Duodenal mucosa (tissue), 2 donors: ENCODE measurements at regions not wholly inside any gene's neighbourhood (a gene's known extent, or its start where the extent isn't known, plus 50 kb on each side); places are given as distances from the start of the nearest gene placed in this dataset.

ENCODE experiments used
- H3K27ac ChIP-seq: one replicate; pipeline ENCODE4 v1.7.0; 2013; ENCODE audit warnings: low read depth, low read length
- H3K27me3 ChIP-seq, 2 donors: one replicate each; pipeline ENCODE4 v1.7.0; 2013; ENCODE audit warnings: low read length in 2 of 2, control low read depth in 1 of 2; ENCODE audit not compliant: insufficient read depth in 2 of 2, control insufficient read depth in 1 of 2
- H3K36me3 ChIP-seq, 2 donors: one replicate each; pipeline ENCODE4 v1.7.0; 2013; ENCODE audit warnings: low read length in 2 of 2, control low read depth in 1 of 2; ENCODE audit not compliant: insufficient read depth in 2 of 2, control insufficient read depth in 1 of 2
- H3K4me1 ChIP-seq, 2 donors: one replicate each; pipeline ENCODE4 v1.7.0; 2013; ENCODE audit warnings: low read length in 2 of 2, control low read depth in 1 of 2; ENCODE audit not compliant: insufficient read depth in 2 of 2, control insufficient read depth in 1 of 2
- H3K4me3 ChIP-seq, 2 donors: one replicate each; pipeline ENCODE4 v1.7.0; 2013; ENCODE audit warnings: low read length in 2 of 2, low read depth in 1 of 2
- H3K9ac ChIP-seq, 2 donors: one replicate each; pipeline ENCODE4 v1.7.0; 2013; ENCODE audit warnings: low read length in 2 of 2, low read depth in 1 of 2
- H3K9me3 ChIP-seq, 2 donors: one replicate each; pipeline ENCODE4 v1.7.0; 2013; ENCODE audit warnings: low read length in 2 of 2, control low read depth in 1 of 2; ENCODE audit not compliant: control insufficient read depth in 1 of 2

- no peaks in the 10 kb centered on the region for H3K36me3 ChIP-seq
- no peak overlapping the region for H3K27ac ChIP-seq
- H3K4me3 ChIP-seq: no peak overlapping the region
- no peaks in the 10 kb centered on the region for H3K9me3 ChIP-seq
- peaks cover 26 to 43% of the 10 kb centered on the region in 2 donors for H3K27me3 ChIP-seq
- no peak overlapping the region for H3K9ac ChIP-seq
- H3K4me1 ChIP-seq: no peaks in the 10 kb centered on the region
Measured at GRCh38 chr20:62561182-62561581, 81.1 kb upstream of the SLCO4A1 start.

- Histone ChIP-seq H3K27me3 (peaks cover 26 to 38% of the 10 kb centered on the region in 2 donors), H3K27ac (no peak overlapping the region), H3K4me3 (no peak overlapping the region), H3K9ac (no peak overlapping the region), H3K36me3 (no peaks in the 10 kb centered on the region), H3K4me1 (no peaks in the 10 kb centered on the region), H3K9me3 (no peaks in the 10 kb centered on the region)
Measured at GRCh38 chr20:62561948-62562347, 80.4 kb upstream of the SLCO4A1 start.

DNA sequence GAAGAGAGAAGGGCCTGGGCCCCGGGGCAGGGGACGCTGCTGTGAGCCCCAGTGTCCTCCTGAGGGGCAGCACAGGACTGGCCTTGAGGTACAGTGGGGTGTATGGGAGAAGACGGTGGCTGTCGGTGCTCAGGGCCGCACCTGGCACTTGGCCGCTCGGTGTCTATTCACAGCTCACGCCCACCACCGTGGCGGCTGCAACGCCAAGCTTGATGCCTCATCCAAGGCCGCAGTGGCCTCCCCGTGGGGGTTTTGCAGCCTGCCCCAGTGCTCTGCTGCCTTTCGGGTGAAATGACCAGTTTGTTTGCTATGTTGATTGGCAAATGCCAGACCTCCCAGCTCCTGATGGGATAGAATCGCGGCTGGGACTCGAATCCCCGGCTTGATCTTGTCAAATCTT lies 79.5 kb upstream of the SLCO4A1 start:
- peaks cover 26 to 33% of the 10 kb centered on the region in 2 donors for H3K27me3 ChIP-seq
- H3K9me3 ChIP-seq: no peaks in the 10 kb centered on the region
- no peak overlapping the region for H3K4me3 ChIP-seq
- no peak overlapping the region for H3K27ac ChIP-seq
- H3K4me1 ChIP-seq: no peaks in the 10 kb centered on the region
- H3K36me3 ChIP-seq: no peaks in the 10 kb centered on the region
- no peak overlapping the region for H3K9ac ChIP-seq

GRCh38 chr20:62563561-62563960 lies 78.7 kb upstream of the SLCO4A1 start:
- Histone ChIP-seq H3K36me3 (no peaks in the 10 kb centered on the region), H3K27me3 (peaks cover 23 to 28% of the 10 kb centered on the region in 2 donors), H3K27ac (no peak overlapping the region), H3K9me3 (no peaks in the 10 kb centered on the region), H3K4me3 (no peak overlapping the region), H3K4me1 (no peaks in the 10 kb centered on the region), H3K9ac (no peak overlapping the region)

DNA sequence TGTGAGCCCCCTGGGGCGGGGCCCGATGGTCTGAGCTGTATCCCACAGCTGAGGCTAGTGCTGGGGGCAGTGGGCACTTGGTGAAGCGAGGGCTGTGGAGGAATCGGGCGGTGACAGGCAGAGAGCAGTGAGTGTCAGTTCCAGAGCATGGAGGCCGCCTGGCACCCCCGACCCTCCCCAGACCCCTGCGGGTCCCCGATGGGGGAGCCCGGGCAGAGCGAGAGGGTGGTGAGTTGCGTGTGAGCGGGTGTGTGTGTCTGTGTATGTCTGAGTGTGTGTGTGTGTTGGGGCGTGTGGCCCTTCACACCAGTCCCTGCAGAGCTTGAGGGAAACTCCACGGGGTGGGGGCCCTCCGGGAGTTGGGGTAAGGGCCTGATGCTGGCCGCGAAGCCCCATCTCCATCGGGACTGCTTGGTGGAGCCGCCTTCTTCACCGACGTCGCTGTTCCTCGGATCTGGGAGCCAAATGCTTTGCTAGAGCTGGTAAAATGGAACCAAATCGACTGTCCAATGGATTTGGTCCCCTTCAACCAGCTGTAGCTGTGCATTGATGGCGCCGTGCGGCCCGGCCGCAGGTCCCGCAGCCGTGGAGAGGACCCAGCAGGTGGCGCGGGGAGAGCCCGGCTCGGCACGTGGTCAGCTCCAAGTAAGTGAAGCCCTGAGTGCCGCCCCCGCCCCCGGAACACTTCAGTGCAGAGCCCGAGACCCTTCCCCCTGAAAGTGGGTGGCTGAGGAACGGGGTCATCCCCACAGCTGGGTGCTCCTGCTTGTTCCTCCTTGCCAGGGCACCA lies 77.7 kb upstream of the SLCO4A1 start:
- Histone ChIP-seq H3K36me3 (no peaks in the 10 kb centered on the region), H3K27ac (no peak overlapping the region), H3K9ac (no peak overlapping the region), H3K27me3 (peaks cover 19 to 24% of the 10 kb centered on the region in 2 donors), H3K4me1 (no peaks in the 10 kb centered on the region), H3K9me3 (no peaks in the 10 kb centered on the region), H3K4me3 (no peak overlapping the region)

DNA sequence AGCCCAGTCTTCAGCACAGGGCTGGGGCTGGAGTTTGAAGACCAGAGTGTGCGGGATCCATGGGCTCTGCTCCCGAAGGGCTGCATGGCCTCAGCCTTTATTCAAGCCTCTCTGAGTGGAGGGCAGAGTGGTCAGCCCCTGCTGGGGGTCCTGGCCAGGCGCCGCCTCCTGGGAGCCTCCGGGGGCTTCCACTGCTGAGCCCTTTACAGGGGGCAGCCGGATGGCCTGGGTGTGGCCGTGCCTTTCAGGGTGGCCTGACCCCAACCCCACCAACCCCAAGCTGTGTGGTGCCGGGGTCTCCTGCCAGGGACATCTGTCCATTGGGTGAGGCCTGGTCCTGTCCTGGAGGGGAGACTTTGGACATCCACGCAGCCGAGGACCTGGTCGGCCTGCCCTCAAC lies 76.0 kb upstream of the SLCO4A1 start:
- H3K36me3 ChIP-seq: no peaks in the 10 kb centered on the region
- peaks cover 9 to 14% of the 10 kb centered on the region in 2 donors for H3K27me3 ChIP-seq
- no peak overlapping the region for H3K4me3 ChIP-seq
- H3K9me3 ChIP-seq: no peaks in the 10 kb centered on the region
- no peak overlapping the region for H3K27ac ChIP-seq
- no peak overlapping the region for H3K9ac ChIP-seq
- no peaks in the 10 kb centered on the region for H3K4me1 ChIP-seq

GRCh38 chr20:62566771-62567170 lies 75.5 kb upstream of the SLCO4A1 start:
- no peaks in the 10 kb centered on the region for H3K36me3 ChIP-seq
- H3K4me1 ChIP-seq: no peaks in the 10 kb centered on the region
- H3K9me3 ChIP-seq: no peaks in the 10 kb centered on the region
- peaks cover 4 to 9% of the 10 kb centered on the region in 2 donors for H3K27me3 ChIP-seq
- no peak overlapping the region for H3K9ac ChIP-seq
- H3K27ac ChIP-seq: no peak overlapping the region
- no peak overlapping the region for H3K4me3 ChIP-seq

GRCh38 chr20:62567246-62568044 lies 74.9 kb upstream of the SLCO4A1 start:
- Histone ChIP-seq H3K4me1 (no peaks in the 10 kb centered on the region), H3K9ac (no peak overlapping the region), H3K9me3 (no peaks in the 10 kb centered on the region), H3K36me3 (no peaks in the 10 kb centered on the region), H3K27ac (no peak overlapping the region), H3K4me3 (no peak overlapping the region), H3K27me3 (peaks cover 0 to 4% of the 10 kb centered on the region in 2 donors)

DNA sequence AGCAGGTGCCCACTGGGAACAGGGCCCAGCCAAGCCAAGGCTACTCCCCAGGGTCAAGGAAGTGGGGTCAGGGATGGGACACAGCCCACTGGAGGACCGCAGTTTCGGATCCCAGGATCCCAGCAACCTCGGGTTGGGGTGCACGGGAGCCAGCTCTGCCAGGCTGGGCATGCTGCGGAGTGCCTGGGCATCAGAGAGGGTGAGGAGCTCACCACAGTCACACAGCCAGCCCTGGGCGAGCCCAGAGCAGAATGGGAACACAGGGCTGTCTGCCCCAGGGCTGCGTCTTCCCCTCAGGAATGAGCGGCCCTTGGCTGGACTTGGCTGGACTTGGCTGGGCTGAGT lies 74.3 kb upstream of the SLCO4A1 start:
- Histone ChIP-seq H3K36me3 (no peaks in the 10 kb centered on the region), H3K4me1 (no peaks in the 10 kb centered on the region), H3K4me3 (no peak overlapping the region), H3K9me3 (no peaks in the 10 kb centered on the region), H3K27ac (no peak overlapping the region), H3K27me3 (no peaks in the 10 kb centered on the region), H3K9ac (no peak overlapping the region)

- H3K27ac ChIP-seq: no peak overlapping the region
Measured at GRCh38 chr20:62569615-62570014, 72.7 kb upstream of the SLCO4A1 start.

More at GRCh38 chr20:62569615-62570014, 72.7 kb upstream of the SLCO4A1 start:
- Histone ChIP-seq H3K27me3 (peaks cover 3% of the 10 kb centered on the region in 2 donors), H3K4me1 (no peaks in the 10 kb centered on the region), H3K9me3 (no peaks in the 10 kb centered on the region), H3K36me3 (no peaks in the 10 kb centered on the region), H3K4me3 (no peak overlapping the region), H3K9ac (no peak overlapping the region)
